ENCODE measurements at regions not wholly inside any gene's neighbourhood (a gene's known extent, or its start where the extent isn't known, plus 50 kb on each side); places are given as distances from the start of the nearest gene placed in this dataset.
"Not testable (repeated sequence)": the region's sequence is repeated elsewhere in the genome, so short reads cannot be mapped to it uniquely, and the experiment has no call there.

DNA sequence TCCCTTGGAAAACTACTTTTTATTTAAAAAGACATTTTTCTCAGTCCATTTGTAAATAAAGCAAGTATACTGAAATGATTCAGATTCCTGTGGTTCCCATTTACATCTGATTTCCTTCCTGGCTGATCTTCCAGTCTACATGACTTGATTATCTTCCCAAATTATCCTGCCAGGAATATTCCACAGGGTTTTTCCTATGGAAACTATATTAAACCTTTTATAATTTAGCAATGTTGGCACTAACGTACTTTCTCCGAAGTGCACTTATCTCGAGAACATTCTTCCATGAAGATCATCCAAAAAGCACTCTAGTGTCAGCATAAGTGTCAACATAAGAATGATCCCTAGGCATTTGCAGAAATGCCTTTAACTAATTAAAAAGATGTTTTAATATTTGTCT, 347.7 kb upstream of the KIF2B start:
- no peak for DNase-seq

DNA sequence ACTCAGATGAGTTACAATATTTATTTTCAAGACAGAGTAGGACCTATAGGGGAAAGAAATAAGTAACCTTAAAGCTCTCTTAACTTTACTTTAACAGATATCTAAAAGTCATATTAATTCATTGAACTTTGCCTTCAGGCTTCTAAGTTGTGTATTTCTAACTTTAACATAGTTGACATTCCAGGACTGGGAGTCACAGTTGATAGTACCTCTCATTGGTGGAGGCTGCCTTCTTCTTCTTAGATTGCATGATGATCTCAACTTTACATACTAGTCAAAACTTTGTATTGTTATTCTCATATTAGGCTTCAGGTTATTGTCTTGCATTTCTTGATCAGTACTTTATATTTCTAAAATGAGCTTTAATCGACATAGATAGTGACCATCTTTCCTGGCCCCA, 350.1 kb upstream of the KIF2B start:
- no peak for DNase-seq

DNA sequence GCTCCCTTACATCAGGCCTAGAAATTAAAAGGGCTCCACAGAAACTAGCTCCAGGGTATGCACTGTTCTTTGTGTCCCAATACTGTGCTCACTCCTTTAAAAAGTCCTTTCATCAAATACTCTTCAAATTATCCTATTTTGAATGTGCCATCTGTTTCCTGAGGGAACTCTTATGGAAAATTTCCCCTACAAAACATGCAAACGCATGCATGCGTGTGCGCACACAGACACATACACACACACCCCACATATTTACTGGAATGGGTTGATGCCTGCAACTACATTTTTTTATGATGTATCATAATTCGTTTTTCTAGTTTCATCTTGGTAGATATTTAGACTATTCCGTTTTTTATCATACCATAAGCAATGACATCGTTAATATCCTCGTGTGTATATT, 351.2 kb upstream of the KIF2B start:
- no peak for DNase-seq

DNA sequence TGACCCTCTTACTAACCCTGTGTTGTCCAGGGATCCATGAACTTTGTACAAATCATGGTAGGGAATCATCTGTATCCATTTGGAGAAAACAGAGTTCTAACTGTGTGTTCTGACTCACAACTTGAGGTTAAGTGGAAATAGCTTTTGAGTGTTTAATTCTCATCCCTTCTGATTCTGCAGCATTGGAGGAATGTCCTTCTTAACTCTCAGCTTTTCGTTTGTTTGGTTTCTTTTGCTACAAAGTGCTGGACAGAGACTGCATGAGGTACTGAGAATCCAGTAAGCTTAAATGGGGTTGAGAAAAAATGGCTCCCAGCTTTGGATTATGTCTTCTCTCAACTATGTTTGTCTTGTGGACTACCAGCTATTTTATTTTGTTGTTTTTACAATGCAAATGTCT, 352.1 kb upstream of the KIF2B start:
- no peak for DNase-seq

DNA sequence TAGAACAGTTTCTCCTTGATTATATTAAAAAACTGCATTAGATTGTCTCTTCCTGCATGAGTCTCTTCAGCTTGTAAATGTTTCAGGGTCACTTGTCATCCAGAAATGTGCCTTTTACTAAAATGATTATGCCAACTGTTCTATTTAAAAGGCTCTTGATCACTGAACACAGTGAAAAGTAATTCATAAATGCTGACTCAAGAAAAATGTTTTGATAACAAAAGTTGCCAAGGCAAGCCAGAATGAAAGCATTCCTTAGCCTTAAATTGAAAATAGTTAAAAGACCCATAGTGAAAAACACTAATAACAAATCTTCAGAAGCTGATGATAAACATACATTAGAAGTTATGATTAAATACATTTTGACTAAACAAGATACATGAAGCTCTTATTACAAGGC, 356.0 kb upstream of the KIF2B start:
- no peak for DNase-seq

DNA sequence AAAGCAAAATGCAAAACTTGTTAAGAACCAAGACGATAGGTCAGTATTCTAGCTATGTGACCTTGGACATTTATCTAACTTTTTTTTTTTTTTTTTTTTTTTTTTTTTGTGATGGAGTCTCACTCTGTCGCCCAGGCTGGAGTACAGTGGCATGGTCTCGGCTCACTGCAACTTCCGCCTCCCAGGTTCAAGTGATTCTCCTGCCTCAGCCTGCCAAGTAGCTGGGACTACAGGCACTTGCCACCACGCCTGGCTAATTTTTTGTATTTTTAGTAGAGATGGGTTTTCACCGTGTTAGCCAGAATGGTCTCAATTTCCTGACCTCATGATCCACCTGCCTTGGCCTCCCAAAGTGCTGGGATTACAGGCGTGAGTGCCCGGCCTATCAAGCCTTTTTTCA, 358.3 kb upstream of the KIF2B start:
- not testable (repeated sequence) for DNase-seq

DNA sequence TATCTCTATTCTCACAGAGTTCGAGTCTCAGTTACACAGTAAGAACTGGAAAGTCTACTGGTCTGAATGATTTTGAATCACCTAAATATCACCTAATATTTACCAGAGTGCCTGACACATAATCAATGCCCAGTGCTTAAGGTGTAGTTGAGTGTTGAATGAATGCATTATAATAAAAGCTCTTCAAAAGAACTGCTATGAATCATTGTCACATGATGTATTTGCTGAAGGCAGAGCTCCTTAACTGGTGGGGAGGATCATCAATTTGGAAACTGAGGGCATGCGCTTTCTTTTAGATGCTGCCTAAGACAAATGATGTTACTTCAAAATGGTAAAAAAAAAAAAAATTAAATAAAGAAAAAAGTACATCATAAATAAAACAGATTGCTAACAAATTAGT, 359.4 kb upstream of the KIF2B start:
- DNase-seq: no peak

DNA sequence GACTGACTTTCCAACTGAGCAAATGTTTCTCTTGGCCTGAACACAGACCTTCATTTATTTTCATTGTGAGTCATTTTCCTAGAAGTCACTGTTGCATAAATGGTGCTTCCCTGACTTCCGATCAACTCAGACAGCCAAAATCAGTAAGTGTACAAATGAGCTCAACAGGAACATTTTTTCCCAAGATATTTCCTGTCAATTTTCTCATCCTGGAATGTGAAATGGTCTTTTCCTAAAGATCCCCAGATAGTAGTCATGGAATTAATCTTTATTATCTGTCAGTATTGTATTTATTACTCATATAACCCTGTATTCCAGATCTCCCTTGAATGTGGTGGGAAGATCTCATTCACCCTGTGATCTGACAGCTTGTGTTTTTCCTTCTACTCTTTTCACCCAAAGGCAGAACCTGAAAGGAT, 360.3 kb upstream of the KIF2B start:
- DNase-seq: no peak

DNA sequence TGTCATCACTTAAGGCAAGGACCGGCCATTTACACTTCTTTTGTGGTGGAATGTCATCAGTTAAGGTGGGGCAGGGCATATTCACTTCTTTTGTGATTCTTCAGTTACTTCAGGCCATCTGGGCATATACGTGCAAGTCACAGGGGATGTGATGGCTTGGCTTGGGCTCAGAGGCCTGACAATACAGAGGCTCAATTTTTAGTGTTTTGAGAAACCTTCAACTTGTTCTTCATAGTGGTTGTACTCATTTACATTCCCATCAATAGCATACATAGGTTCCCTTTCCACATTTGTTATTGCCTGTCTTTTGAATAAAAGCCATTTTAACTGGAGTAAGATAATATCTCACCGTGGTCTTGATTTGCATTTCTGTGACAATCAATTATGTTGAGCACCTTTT, 366.8 kb upstream of the KIF2B start:
- DNase-seq: not testable (repeated sequence)

DNA sequence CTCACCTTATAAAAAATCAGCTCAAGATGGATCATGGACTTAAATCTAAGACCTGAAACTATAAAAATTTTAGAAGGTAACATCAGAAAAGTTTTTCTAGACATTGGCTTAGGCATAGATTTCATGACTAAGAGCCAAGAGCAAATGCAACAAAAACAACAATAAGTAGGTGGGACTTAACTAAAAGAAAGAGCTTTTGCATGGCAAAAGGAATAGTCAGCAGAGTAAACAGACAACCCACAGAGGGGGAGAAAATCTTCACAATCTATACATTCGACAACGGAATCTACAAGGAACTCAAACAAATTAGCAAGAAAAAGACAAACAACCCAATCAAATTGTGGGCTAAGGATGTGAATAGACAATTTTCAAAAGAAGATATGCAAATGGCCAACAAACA, 368.4 kb upstream of the KIF2B start:
- DNase-seq: no peak

DNA sequence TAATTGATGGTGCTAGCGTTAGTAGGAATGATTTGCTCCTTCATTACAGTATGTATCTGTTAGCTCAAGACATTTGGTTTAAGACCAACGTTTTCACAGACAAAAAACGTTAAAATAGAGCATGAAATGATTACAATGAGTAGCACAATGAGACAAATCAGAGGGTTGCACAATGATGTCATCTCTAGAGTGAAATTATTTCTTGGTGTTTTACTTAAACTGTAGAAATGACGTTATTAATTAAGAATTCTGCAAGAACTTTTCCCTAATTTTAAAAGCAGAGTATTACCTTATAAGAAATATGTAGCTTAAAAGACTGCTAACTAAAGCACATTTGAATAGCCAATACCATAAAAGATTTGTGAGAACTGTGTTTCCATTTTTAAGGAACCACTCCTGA, 373.4 kb upstream of the KIF2B start:
- DNase-seq: no peak

DNA sequence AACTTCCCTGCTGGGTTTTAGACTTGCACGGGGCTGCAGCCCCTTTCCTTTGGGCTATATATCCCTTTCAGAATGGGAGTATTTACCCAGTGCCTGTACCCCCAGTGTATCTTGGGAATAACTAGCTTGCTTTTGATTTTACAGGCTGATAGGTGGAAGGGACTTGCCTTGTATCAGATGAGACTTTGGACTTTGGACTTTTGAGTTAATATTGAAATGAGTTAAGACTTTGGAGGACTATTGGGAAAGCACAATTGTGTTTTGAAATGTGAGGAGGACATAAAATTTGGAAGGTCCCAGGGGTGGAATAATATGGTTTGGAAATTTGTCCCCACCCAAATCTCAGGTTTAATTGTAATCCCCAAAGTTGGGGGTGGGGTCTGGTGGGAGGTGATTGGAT, 393.8 kb upstream of the KIF2B start:
- no peak for DNase-seq

DNA sequence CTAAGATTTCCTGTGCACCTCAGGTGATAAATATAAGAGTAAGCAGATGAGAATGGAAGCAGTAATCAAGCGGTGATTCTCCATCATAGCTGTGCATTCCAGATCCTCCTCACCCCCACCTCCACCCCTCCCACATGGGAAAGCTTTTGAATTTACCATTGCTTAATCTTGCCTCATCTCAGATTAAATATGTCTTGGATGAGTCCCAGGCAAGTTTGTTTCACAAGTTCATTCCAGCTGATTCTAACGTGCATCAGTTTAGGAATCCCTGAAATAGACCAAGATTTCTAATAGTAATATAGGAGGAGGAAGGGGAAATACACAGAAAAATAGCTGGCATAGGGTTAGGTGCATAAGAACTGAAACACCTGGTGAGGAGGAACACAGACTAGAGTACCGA, 396.2 kb upstream of the KIF2B start:
- DNase-seq: no peak

DNA sequence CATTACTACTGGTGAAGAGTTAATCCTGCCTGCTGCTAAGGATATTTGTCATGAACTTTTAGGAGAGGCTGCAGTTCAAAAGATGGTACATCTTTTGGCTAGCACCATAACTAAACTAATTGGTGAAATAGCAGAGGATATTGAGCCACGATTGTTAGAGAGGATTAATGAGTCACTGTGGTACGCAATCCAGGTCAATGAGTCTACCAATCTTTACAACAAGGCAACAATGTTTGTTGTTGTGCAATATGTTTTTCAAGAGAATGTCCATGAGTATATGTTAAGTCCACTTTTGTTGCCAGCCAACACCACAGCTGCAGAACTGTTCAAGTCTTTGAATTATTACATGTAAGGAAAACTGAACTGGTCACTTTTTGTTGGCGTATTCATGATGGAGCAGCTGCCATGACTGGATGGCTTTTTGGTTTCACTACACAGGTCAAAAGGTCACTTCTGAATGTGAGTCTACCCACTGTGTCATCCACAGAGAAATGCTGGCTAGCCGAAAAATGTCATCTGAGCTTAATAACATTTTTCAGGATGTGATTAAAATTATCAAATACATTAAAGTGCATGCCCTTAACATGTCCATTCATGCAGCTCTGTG, 402.6 kb upstream of the KIF2B start:
- no peak for DNase-seq

DNA sequence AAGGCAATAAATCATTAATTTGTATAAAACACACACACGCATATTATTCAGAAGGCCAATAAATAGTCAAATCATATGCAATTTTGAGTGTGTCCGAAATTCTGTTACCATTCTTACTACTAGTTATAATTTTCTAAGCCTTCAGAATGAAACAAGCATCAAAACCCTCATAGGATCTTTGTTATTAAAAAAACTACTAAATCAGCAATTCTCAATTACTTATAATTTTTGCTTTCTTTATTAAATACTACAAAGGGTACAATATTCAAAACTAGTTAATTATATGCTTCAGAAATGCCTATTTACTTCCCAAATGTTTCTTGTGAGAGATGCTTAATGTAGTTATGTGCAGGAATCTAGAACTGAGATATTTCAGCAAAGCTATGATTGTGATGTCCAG, 413.1 kb upstream of the KIF2B start:
- no peak for DNase-seq

DNA sequence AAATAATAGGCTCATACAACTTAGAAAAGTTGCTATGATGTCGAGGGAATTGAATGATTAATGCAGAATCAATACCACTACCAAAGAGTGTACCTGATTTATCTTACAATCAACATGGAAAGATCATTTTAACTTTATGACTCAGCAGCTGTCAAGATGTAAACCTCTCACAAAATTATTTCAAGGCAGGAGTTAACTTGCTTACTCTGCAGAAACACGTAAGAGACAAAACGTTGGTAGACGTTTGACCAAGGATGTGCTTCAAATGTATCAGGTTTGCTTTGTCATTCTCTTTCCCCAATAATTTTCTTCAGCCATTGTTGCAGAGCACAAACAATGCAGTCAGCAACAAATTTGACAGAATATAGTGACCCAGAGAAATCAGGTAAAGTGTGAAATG, 415.8 kb upstream of the KIF2B start:
- DNase-seq: no peak

DNA sequence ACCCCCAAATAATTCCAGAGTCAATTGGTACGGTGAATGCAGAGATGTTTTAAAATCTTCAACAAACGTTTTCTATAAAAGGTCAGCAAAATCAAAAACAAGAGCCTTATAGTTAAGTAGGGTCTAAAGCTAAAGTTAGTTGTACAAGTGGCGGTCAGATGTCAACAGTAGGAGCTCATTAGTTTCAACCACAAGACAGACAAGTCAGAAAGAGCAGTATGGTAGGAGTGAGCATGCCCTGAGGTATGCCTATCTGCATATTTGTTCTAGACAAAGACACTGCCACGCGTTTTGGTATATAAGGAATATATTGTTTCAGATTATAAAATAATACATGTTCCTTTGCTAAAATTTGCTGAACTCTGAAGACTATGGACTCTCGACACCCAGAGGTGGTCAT, 431.5 kb upstream of the KIF2B start:
- no peak for DNase-seq

DNA sequence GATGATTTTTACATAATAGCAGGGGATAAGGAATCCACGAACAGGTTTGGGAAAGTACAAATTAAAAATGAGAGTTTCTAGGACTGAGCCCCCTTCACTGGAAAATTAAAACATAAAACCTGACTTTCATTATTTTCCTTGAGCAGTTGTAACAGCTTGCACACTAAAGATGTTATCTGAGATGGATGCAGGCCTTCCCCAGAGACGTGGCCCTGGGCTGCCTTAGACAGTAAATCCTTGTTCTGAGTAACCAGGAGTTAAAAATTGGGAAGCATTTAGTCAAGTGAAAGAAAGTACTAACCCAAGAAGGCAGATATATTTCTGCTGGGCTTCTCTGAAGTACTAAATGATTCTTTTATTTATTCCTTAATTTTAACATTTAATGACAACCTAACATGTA, 432.2 kb upstream of the KIF2B start:
- DNase-seq: no peak

DNA sequence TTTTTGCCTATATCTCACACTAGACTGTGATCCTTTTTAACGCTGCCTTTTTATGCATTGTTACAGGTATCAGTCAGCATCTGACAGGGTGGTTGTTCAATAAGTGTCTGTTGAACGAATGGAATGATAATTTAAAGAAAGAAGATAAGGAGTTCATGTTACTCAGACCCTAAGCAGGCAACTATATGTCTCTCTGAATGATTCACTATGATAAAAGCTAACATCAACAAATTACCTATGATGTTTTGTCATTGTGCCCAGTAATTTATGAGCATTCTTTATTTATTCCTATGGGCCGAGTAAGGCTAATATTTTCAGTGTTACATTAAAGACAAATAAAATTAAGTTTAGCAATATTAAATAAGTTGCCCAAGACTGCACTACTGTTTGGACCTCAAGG, 435.0 kb upstream of the KIF2B start:
- DNase-seq: no peak

DNA sequence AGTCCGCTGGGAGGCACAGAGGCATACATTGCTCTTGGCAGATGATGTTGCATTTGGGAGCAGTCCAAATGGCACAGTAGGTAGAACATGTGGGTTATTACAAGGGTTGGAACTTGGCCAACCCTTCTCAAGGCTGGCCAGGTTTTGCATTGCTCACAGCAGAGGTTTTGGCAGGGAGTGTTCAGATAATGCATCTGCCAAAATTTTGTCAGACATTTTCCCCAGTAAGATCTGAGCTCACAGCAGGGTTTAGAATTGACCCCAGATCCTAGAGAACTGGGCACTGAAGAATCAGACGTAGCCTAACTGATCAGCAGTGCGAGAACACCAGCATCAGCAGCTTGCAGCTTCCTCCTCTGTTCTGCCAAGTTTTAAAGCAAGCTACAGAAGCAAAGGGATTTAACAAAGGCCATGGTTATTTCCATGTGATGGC, 468.8 kb upstream of the KIF2B start:
- peak; percentile 89 for DNase-seq

DNA sequence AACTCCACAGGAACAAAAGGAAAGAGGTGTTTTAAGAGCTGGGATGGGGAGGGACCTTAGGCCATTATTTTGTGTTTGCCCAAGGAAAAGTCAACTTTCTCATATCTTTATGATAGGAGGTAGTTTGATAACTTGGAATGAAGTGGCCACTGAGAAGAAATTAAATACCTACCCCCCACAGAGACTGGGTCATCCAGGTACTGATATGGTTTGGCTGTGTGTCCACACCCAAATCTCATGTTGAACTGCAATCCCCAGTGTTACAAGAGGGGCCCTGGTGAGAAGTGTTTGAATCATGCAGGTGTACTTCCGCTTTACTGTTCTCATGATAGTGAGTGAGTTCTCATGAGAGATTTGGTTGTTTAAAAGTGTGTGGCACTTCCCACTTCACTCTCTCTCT, 477.9 kb upstream of the KIF2B start:
- DNase-seq: no peak

DNA sequence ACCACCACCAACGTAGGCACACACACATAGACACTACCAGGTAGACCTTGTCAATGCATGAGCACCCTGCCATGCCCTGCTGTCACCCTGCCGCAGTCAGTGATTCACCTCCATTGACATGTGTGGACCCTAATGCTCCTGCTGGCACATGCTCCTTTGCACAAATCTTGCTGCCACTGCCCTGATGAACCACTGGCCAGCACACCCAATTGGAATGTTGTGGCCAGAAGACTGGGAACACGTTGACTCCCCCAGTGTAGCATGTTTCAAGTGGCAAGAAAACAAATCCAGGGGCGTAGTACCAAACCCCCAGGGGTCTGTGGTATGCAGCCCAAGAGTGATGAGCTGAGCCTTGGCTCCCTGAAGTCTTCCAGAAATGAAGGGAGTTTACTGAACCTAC, 486.4 kb upstream of the KIF2B start:
- DNase-seq: no peak

DNA sequence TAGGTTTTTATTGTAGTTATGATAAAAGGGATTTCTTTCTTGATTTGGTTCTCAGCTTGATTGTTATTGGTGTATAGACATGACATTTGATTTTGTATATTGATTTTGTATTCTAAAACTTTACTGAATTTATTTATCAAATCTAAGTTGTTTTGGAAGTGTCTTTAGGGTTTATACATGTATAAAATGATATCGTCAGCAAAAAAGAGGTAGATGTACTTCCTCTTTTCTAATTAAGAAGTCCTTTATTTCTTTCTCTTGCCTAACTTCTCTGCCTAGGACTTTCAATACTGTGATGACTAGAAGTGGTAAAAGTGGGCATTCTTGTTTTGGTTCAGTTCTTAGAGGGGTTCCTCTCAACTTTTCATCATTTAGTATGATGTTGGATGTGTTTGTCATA, 487.3 kb upstream of the KIF2B start:
- DNase-seq: no peak

DNA sequence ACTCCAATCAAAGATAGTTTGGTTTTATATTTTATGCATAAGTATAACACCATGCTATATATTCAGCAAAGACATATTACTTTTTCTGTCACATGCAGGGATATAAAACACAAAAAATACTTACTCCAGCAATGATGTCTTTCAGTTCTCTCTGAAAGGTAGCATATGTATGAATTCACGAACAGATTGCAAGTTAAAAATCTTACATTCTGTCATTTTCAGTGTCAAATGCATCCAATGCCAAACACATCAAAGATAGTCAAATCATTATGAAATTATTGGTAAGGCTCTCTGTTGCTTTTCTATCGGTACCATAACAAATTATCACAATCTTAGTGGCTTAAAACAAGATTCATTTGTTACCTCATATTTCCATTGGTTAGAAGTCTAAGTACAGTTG, 492.0 kb upstream of the KIF2B start:
- no peak for DNase-seq

DNA sequence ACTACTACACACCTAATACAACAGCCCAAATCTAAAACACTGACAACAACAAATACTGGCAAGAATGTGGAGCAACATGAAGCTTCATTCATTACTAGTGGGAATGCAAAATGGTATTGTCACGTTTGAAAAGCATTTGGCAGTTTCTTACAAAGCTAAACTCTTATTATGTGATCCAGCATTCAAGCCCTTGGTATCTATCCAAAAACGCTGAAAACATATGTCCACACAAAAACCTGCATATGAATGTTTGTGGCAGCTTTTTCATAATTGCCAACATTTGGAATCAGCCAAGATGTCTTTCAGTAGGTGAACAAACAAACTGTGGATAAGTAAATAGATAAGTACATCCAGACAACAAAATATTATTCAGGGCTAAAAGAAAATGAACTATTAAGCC, 501.1 kb upstream of the KIF2B start:
- no peak for DNase-seq

DNA sequence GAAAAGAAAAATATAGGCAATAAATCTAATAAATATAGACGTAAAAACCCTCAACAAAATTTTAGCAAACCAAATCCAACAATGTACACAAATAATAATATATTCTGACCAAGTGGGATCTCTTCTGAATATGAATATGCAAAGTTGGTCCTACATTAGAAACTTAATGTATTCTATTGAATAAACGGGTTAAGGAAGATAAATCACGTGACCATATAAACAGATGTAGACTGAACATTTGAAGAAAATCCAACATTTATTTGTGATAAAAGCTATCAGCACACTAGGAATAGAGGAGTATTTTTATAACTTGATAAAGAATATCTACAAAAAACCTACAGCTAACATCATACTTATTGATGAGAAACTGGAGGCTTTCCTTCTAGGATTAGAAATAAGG, 502.8 kb upstream of the KIF2B start:
- DNase-seq: no peak
